ACC112 (cell line): ENCODE measurements at regions not wholly inside any gene's neighbourhood (a gene's known extent, or its start where the extent isn't known, plus 50 kb on each side); places are given as distances from the start of the nearest gene placed in this dataset.

ENCODE experiments used
- H2AFZ ChIP-seq: fragments of 200-600 bp; sonication (generic); one replicate; pipeline ENCODE4 v1.6.0; 2017; ENCODE audit warnings: antibody characterized with exemption, low read length; ENCODE audit not compliant: unreplicated experiment
- H3K27ac ChIP-seq: fragments of 200-600 bp; sonication (generic); 2 replicates; pipeline ENCODE4 v1.5.1; 2014; ENCODE audit warnings: low read depth, mild to moderate bottlenecking, antibody characterized with exemption, low read length, moderate library complexity
- H3K27me3 ChIP-seq: fragments of 200-600 bp; sonication (generic); 2 replicates; pipeline ENCODE4 v1.6.1; 2014; ENCODE audit warnings: mild to moderate bottlenecking, antibody characterized with exemption, low read length, moderate library complexity, mixed read lengths; ENCODE audit not compliant: insufficient read depth
- H3K36me3 ChIP-seq: fragments of 200-600 bp; sonication (generic); 2 replicates; pipeline ENCODE4 v1.6.1; 2016; ENCODE audit warnings: mild to moderate bottlenecking, antibody characterized with exemption, low read length, moderate library complexity, mixed read lengths; ENCODE audit not compliant: insufficient read depth
- H3K4me1 ChIP-seq: fragments of 200-600 bp; sonication (generic); one replicate; pipeline ENCODE4 v1.6.1; 2016; ENCODE audit warnings: low read length, mixed read lengths; ENCODE audit not compliant: insufficient read depth, unreplicated experiment, control insufficient read depth
- H3K4me3 ChIP-seq: fragments of 200-600 bp; sonication (generic); 2 replicates; pipeline ENCODE4 v1.5.1; 2014; ENCODE audit warnings: mild to moderate bottlenecking, low read depth, low read length
- H3K79me2 ChIP-seq: fragments of 200-600 bp; sonication (generic); one replicate; pipeline ENCODE4 v1.6.0; 2016; ENCODE audit warnings: low read length; ENCODE audit not compliant: control insufficient read depth, unreplicated experiment, insufficient read depth

DNA sequence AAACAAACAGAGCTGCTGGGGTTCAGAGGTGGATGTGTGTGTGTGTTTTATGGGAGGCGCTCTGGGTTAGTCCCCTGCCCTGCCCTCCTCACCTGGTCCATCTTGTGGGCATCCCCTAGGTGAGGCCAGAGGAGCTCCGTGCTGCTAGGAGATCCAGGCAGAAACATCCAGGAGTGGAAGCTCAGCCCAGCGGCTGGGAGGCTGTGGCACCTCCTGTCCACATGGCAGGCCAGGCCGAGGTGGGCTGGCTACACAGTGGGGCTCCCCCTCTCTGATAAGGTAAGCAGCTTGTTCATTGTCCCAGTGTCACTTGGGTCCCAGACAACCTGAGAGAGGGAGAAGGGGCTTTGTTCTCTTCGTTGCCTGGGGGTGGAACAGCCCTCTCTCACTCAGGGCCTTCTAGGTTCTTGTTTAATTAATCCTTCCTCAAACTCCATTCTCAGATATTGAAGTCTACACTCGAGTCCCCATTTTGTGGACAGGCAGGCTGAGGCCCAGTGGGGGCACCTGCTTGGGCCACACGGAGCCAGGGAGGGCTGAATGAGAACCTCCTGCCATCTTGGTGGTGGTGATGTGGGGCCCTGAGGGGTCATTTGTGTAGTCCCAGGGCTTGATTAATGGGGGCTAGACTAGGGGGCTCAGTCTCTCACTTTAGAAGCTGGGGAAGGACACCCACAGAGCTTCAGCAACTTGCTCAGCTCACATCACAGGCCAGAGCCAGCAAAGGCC is 216.8 kb upstream of the GPR26 start:
- H3K79me2 ChIP-seq, result no peaks in the 10 kb centered on the region
- no peak overlapping the region for H2AFZ ChIP-seq
- no peak overlapping the region for H3K27ac ChIP-seq
- no peaks in the 10 kb centered on the region for H3K27me3 ChIP-seq
- no peaks in the 10 kb centered on the region for H3K36me3 ChIP-seq
- H3K4me3 ChIP-seq, result no peak overlapping the region
- no peaks in the 10 kb centered on the region for H3K4me1 ChIP-seq

DNA sequence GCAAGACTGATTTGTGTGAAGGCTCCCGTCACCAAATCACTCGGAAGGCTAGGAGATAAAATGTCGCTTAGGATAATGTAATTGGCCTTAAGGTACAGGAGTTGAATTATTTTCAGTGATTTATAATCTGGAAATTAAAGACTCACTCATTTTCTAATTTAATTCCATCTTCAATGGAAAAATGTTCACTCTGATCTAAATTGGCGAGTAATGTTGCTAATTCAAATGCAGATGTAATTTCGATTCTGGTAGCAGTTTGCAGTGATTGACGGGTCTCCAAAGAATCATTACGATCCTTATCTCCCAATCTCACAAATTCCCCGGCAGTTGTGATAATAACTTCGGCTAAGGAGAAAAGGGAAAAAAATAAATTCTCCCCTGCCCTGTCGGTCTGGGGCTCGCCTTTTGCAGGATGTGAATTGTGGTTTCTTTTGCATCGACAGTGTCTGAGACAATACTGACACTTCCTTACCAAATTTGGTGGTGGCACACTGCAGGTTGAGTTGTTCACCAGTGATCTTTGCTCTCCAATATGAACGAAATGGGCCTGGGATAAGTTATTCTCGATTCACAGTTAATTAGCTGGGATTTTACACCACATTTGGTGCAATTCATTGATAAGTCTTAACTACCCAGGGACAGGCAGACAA is 215.1 kb upstream of the GPR26 start:
- no peaks in the 10 kb centered on the region for H3K27me3 ChIP-seq
- H2AFZ ChIP-seq, result no peak overlapping the region
- no peaks in the 10 kb centered on the region for H3K79me2 ChIP-seq
- no peaks in the 10 kb centered on the region for H3K4me1 ChIP-seq
- H3K36me3 ChIP-seq, result no peaks in the 10 kb centered on the region
- H3K4me3 ChIP-seq, result no peak overlapping the region
- no peak overlapping the region for H3K27ac ChIP-seq

DNA sequence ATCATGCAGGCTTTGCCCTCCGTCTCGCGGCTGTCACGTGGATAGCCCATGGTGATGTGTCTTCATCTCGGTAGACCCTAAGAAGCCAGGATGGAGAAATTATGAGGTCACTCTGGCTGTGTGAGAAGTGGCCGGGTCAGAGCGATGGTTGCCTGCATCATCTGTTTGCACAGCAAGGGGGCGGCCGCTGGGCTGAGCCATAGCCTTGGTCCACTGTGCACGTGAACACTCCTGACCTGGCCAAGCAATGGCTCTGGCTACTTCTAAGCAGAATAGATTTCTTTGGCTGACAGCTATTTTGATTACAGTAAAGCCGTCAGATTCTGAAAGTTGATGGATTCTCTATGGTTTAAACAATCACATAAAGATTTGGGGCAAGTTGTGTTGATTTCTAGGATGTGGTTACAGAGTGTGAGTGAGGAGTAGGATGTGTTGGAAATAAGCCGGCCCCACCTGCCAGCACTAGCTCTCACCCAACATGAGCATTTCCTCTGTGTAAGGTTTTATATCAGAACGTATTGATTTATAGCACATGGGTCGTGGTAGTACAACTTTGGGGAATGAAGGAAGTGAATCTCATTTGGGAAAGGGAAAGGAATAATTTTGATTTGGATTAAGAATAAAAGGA is 214.4 kb upstream of the GPR26 start:
- Histone ChIP-seq H3K4me3 (no peak overlapping the region), H3K27ac (no peak overlapping the region), H3K27me3 (no peaks in the 10 kb centered on the region), H3K36me3 (no peaks in the 10 kb centered on the region), H3K79me2 (no peaks in the 10 kb centered on the region), H3K4me1 (no peaks in the 10 kb centered on the region), H2AFZ (no peak overlapping the region)

DNA sequence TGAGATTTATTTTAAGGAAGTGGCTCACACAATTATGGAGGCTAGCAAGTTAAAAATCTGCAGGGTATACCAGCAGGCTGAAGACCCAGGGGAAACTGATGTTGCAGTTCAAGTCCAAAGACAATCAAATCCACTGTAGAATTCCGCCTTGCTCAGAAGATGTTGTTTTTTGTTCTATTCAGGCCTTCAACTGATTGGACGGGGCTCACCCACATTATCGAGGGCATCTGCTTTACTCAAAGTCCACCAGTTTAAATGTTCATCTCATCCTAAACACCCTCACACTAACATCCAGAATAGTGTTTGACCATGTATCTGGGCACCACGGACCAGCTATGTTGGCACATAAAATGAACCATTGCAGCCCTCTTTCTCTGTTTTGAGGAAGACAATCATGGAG is 211.2 kb upstream of the GPR26 start:
- H3K27me3 ChIP-seq, result no peaks in the 10 kb centered on the region
- no peaks in the 10 kb centered on the region for H3K4me1 ChIP-seq
- no peak overlapping the region for H2AFZ ChIP-seq
- H3K36me3 ChIP-seq, result no peaks in the 10 kb centered on the region
- H3K79me2 ChIP-seq, result no peaks in the 10 kb centered on the region
- H3K27ac ChIP-seq, result no peak overlapping the region
- H3K4me3 ChIP-seq, result no peak overlapping the region

DNA sequence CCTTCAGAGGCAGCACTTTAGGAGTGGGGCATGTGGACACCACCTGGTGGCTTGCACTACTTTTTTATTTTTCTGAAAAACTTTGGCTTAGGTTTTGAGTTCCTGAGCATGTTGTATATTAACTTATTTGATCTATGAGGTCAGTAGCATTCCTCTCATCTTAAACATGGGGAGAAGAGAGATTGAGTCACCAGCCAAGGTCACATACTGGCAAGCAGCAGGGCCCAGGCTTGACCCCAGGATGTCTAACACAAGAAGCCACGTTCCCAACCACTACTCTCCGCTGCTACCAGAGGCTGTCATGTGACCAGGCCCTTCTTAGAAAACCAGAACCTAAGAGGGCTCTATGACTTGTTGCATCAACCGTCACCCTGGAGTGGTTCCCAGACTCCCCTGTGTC is 210.3 kb upstream of the GPR26 start:
- H2AFZ ChIP-seq, result no peak overlapping the region
- H3K4me3 ChIP-seq, result no peak overlapping the region
- H3K27me3 ChIP-seq, result no peaks in the 10 kb centered on the region
- no peaks in the 10 kb centered on the region for H3K79me2 ChIP-seq
- H3K27ac ChIP-seq, result no peak overlapping the region
- no peaks in the 10 kb centered on the region for H3K36me3 ChIP-seq
- H3K4me1 ChIP-seq, result no peaks in the 10 kb centered on the region

DNA sequence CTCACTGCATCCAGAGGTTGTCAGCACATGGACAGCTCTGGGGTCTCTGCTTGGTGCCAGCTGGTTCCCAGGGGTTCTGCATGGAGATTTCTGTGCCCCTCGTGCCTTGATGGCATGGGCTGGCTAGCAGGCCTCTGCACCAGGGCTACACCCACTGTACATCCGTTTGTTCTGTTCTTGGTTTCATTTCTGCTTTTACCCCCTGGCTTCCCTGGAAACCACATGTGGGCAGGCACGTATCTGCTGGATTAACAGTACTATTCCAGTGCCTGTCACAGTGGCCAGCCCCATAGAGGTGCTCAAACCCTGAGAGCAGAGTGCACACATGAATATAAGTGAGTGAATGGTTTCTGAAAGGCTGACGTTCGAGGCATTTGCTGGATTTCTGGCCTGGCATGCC is 207.2 kb upstream of the GPR26 start:
- no peaks in the 10 kb centered on the region for H3K27me3 ChIP-seq

DNA sequence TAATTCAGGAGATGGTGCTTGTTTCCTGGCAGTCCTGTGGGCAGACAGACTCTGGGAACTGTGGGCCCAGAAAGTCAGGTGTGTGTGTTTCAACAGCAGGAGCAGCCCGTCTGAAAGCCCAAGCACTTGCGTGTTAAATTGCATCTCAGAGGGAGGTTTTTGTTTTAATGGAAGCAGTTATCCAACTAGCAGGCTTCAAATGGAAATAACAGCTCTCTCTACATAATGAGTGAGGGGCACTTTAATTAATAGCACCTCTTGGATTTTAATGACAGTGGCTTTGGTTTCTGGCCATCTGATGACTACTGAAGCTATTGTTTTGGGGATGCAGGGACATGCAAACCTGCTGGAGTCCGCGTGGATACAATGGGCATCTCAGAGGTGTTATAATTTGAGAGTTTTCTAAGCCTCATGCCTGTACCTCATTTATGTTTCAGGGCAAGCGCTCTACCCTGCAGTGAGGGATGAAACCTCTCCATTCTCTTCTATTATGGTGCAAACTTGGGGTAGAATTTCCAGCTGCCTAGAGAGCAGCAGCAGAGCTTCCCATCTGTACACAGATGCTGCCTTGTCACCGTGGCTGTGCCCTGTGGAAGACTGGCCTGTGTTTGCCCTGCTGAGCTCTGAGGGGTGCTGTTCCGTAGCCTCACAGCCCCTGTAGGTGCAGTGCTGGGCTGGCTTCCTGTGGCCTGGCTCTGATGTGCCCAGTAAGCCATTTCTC is 206.6 kb upstream of the GPR26 start:
- H2AFZ ChIP-seq, result no peak overlapping the region
- no peak overlapping the region for H3K27ac ChIP-seq
- no peaks in the 10 kb centered on the region for H3K27me3 ChIP-seq
- no peak overlapping the region for H3K4me3 ChIP-seq
- no peaks in the 10 kb centered on the region for H3K79me2 ChIP-seq
- H3K4me1 ChIP-seq, result no peaks in the 10 kb centered on the region
- no peaks in the 10 kb centered on the region for H3K36me3 ChIP-seq

More for the DNA sequence above, 207.2 kb upstream of the GPR26 start:
- Histone ChIP-seq H3K27ac (no peak overlapping the region), H3K4me3 (no peak overlapping the region), H3K4me1 (no peaks in the 10 kb centered on the region), H2AFZ (no peak overlapping the region), H3K36me3 (no peaks in the 10 kb centered on the region), H3K79me2 (no peaks in the 10 kb centered on the region)

DNA sequence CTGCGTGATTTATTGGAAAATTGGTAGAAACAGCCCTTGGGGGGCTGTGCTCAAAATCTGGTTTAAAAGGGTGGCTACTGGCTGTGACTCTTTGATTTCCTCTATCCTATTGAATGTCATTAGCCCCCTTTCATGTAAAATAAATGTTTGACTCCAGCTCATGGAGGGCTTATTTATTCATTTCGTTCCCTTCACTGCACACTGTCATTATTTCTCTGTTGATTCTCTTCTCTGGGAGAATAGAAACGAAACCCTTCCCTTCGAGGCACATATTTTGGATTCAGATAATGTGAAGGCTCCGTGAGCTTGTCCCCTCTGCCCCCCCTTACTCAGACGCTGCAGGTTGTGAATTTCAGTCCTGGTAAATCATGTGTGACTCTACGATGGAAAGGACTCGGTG is 203.9 kb upstream of the GPR26 start:
- H3K4me1 ChIP-seq, result no peaks in the 10 kb centered on the region
- no peaks in the 10 kb centered on the region for H3K79me2 ChIP-seq
- H3K27me3 ChIP-seq, result no peaks in the 10 kb centered on the region
- no peaks in the 10 kb centered on the region for H3K36me3 ChIP-seq
- no peak overlapping the region for H3K4me3 ChIP-seq
- H3K27ac ChIP-seq, result no peak overlapping the region
- H2AFZ ChIP-seq, result no peak overlapping the region

DNA sequence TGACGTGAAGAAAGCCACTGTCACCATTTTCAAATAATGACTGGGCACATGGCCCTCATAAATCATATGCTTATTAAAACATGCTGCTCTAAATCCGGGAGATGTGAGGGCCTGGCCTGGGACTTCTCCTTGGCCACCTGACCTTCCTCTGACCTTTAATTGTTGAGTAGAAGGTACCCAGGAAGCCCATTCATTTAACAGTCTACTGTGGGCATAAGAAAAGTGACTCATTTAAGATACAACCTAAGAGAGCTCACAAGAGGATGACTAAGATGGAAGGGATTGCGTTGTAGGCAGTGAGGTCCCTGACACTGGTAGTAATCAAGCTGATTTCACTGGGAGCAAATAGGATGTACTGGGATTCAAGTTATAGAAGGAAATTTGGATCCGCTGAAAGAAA is 203.4 kb upstream of the GPR26 start:
- Histone ChIP-seq H3K27ac (no peak overlapping the region), H3K4me1 (no peaks in the 10 kb centered on the region)

DNA sequence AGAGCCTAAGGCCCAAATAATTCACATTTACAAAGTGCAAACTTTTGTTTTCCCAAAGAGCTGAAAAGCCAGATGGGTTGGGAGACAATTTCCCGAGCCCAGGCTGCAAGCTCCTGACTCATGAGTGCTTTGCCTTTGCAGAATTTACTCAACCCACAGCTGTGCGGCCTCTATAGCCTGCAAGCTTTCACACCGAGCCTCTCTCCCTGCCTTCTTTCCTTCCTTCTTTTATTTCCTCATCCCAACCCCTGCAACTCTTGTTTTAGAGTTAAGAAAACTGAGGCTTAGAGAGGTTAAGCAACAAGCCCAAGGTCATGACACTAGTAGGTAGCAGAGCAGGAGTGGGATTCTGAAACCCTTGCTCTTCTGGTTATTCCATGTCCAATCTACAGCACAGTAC is 203.0 kb upstream of the GPR26 start:
- Histone ChIP-seq H2AFZ (no peak overlapping the region), H3K36me3 (no peaks in the 10 kb centered on the region), H3K79me2 (no peaks in the 10 kb centered on the region), H3K4me1 (no peaks in the 10 kb centered on the region), H3K4me3 (no peak overlapping the region), H3K27me3 (no peaks in the 10 kb centered on the region), H3K27ac (no peak overlapping the region)

More for the DNA sequence above, 203.4 kb upstream of the GPR26 start:
- H3K36me3 ChIP-seq, result no peaks in the 10 kb centered on the region
- H3K4me3 ChIP-seq, result no peak overlapping the region
- H3K27me3 ChIP-seq, result no peaks in the 10 kb centered on the region
- no peaks in the 10 kb centered on the region for H3K79me2 ChIP-seq
- H2AFZ ChIP-seq, result no peak overlapping the region
